H1 (cell line): ENCODE measurements at regions not wholly inside any gene's neighbourhood (a gene's known extent, or its start where the extent isn't known, plus 50 kb on each side); places are given as distances from the start of the nearest gene placed in this dataset.

ENCODE experiments used
- CTCF ChIA-PET: fragments of 300-600 bp; sonication (Branson Sonifier 250); formaldehyde crosslinking; loops from one replicate; lab custom pipeline; 2021; ENCODE audit not compliant: partially characterized antibody; lab: Charles Lee
- POLR2A ChIA-PET: fragments of 300-600 bp; sonication (Branson Sonifier 250); formaldehyde crosslinking; loops from one replicate; lab custom pipeline; 2021; ENCODE audit warnings: inconsistent platforms; ENCODE audit not compliant: partially characterized antibody; lab: Charles Lee
- DNase-seq, 2 experiments: peaks; one replicate each; pipeline versions ENCODE4 v3.0.0 to v3.0.0-alpha.2; 2010 to 2022; ENCODE audit warnings: low spot score in 2 of 2, low read depth in 1 of 2, mixed read lengths in 1 of 2
- FAIRE-seq: peaks from 2 replicates; lab custom pipeline; 2011; peaks lifted over from hg19 to GRCh38; lab: Jason Lieb, UNC
- H2AFZ ChIP-seq: 2 replicates; pipeline ENCODE4 v1.8.1; 2012; ENCODE audit warnings: low read length, inconsistent platforms
- H2AK5ac ChIP-seq: 2 replicates; pipeline ENCODE4 v1.6.1; 2013; ENCODE audit warnings: low read depth, low read length
- H2BK120ac ChIP-seq: replicated peaks from 2 replicates; pipeline ENCODE3; 2013; ENCODE audit warnings: low read depth, low read length, inconsistent platforms
- H2BK12ac ChIP-seq: 2 replicates; pipeline ENCODE4 v1.6.1; 2013; ENCODE audit warnings: low read depth, low read length
- H2BK15ac ChIP-seq: 2 replicates; pipeline ENCODE4 v1.6.1; 2013; ENCODE audit warnings: low read length
- H2BK20ac ChIP-seq: 2 replicates; pipeline ENCODE4 v1.6.1; 2013; ENCODE audit warnings: low read length
- H2BK5ac ChIP-seq: 2 replicates; pipeline ENCODE4 v1.6.1; 2013; ENCODE audit warnings: low read depth, low read length
- H3K14ac ChIP-seq: 2 replicates; pipeline ENCODE4 v1.6.1; 2013; ENCODE audit warnings: inconsistent platforms; ENCODE audit not compliant: insufficient read length
- H3K18ac ChIP-seq: 2 replicates; pipeline ENCODE4 v1.6.1; 2013; ENCODE audit warnings: low read length; ENCODE audit errors: extremely low read depth
- H3K23ac ChIP-seq: 2 replicates; pipeline ENCODE4 v1.6.1; 2013; ENCODE audit warnings: inconsistent platforms; ENCODE audit not compliant: insufficient read length
- H3K23me2 ChIP-seq: 2 replicates; pipeline ENCODE4 v1.6.1; 2013; ENCODE audit warnings: low read depth, low read length
- H3K27ac ChIP-seq: 2 replicates; pipeline ENCODE4 v1.6.1; 2011; ENCODE audit warnings: low read depth, low read length, inconsistent platforms
- H3K27me3 ChIP-seq, 4 experiments: replicated peaks in 1 of 4; 1 replicate in 1 of 4; 2 replicates in 3 of 4; pipeline versions ENCODE4 v1.6.1 to v1.8.1; 2011 to 2013; ENCODE audit warnings: low read length in 3 of 4, mild to moderate bottlenecking in 3 of 4, inconsistent platforms in 2 of 4, mixed read lengths in 2 of 4, moderate library complexity in 1 of 4; ENCODE audit not compliant: control insufficient read depth in 3 of 4, insufficient read depth in 3 of 4; ENCODE audit errors: extremely low read depth in 1 of 4
- H3K36me3 ChIP-seq, 4 experiments: 2 replicates each; pipeline versions ENCODE4 v1.6.1 to v1.8.1; 2011 to 2013; ENCODE audit warnings: mild to moderate bottlenecking in 4 of 4, low read length in 3 of 4, moderate library complexity in 2 of 4, control low read depth in 1 of 4, inconsistent platforms in 1 of 4; ENCODE audit not compliant: insufficient read depth in 4 of 4, control insufficient read depth in 2 of 4
- H3K4ac ChIP-seq: replicated peaks from 2 replicates; pipeline ENCODE3; 2013; ENCODE audit warnings: low read length, low read depth, mixed read lengths, inconsistent platforms; ENCODE audit not compliant: insufficient read length
- H3K4me1 ChIP-seq, 4 experiments: replicated peaks in 1 of 4; 1 replicate in 1 of 4; 2 replicates in 3 of 4; pipeline versions ENCODE4 v1.6.1 to v1.8.1; 2011 to 2013; ENCODE audit warnings: low read length in 3 of 4, inconsistent platforms in 2 of 4, mixed read lengths in 1 of 4; ENCODE audit not compliant: insufficient read depth in 4 of 4, control insufficient read depth in 3 of 4
- H3K4me2 ChIP-seq, 2 experiments: 2 replicates each; pipeline versions ENCODE4 v1.6.1 to v1.8.1; 2011 to 2013; ENCODE audit warnings: low read depth in 2 of 2, low read length in 2 of 2, control low read depth in 1 of 2, inconsistent platforms in 1 of 2, mild to moderate bottlenecking in 1 of 2; ENCODE audit not compliant: insufficient read depth in 1 of 2
- H3K4me3 ChIP-seq, 4 experiments: fragments of 200-600, 300-600 bp in 1 of 4; sonication (generic), shearing (Covaris generic), sonication (Bioruptor Twin) in 1 of 4; 2 replicates each; pipeline versions ENCODE4 v1.5.1 to v1.8.1; 2011 to 2016; ENCODE audit warnings: low read length in 4 of 4, low read depth in 3 of 4, control low read depth in 2 of 4, inconsistent platforms in 2 of 4, mild to moderate bottlenecking in 2 of 4, mixed read lengths in 1 of 4, moderate library complexity in 1 of 4; ENCODE audit not compliant: insufficient read depth in 2 of 4; ENCODE audit errors: extremely low read depth in 1 of 4
- H3K56ac ChIP-seq: replicated peaks from 2 replicates; pipeline ENCODE3; 2013; ENCODE audit warnings: low read depth, mild to moderate bottlenecking, mixed read lengths, low read length, inconsistent platforms; ENCODE audit not compliant: insufficient read length
- H3K79me1 ChIP-seq: 2 replicates; pipeline ENCODE4 v1.6.1; 2013; ENCODE audit warnings: low read depth, low read length, control low read depth
- H3K79me2 ChIP-seq, 2 experiments: 2 replicates each; pipeline versions ENCODE4 v1.6.1 to v1.8.1; 2012 to 2013; ENCODE audit warnings: low read length in 2 of 2, mild to moderate bottlenecking in 2 of 2, inconsistent platforms in 1 of 2; ENCODE audit not compliant: insufficient read depth in 2 of 2, control insufficient read depth in 1 of 2
- H3K9ac ChIP-seq, 4 experiments: replicated peaks in 1 of 4; 1 replicate in 1 of 4; 2 replicates in 3 of 4; pipeline versions ENCODE4 v1.6.1 to v1.8.1; 2011 to 2013; ENCODE audit warnings: low read depth in 3 of 4, low read length in 3 of 4, control low read depth in 2 of 4, mild to moderate bottlenecking in 2 of 4, moderate library complexity in 2 of 4, inconsistent platforms in 1 of 4; ENCODE audit errors: extremely low read depth in 1 of 4
- H3K9me3 ChIP-seq, 2 experiments: 2 replicates each; pipeline versions ENCODE4 v1.6.1 to v1.8.1; 2012 to 2013; ENCODE audit warnings: mild to moderate bottlenecking in 2 of 2, moderate library complexity in 2 of 2, control low read depth in 1 of 2, inconsistent platforms in 1 of 2, low read depth in 1 of 2, low read length in 1 of 2, mixed read lengths in 1 of 2; ENCODE audit not compliant: insufficient read depth in 2 of 2
- H4K20me1 ChIP-seq, 2 experiments: replicated peaks in 1 of 2; 2 replicates each; pipeline versions ENCODE3 to v1.8.1; 2011 to 2013; ENCODE audit warnings: inconsistent platforms in 2 of 2, low read length in 2 of 2, mild to moderate bottlenecking in 1 of 2; ENCODE audit not compliant: insufficient read depth in 2 of 2, control insufficient read depth in 1 of 2
- H4K5ac ChIP-seq: 2 replicates; pipeline ENCODE4 v1.6.1; 2013; ENCODE audit warnings: low read length, low read depth, mixed read lengths, inconsistent platforms; ENCODE audit not compliant: insufficient read length
- H4K8ac ChIP-seq: 2 replicates; pipeline ENCODE4 v1.8.0; 2013; ENCODE audit warnings: mild to moderate bottlenecking, moderate library complexity, low read length, inconsistent platforms; ENCODE audit not compliant: insufficient read depth; ENCODE audit errors: extremely low read depth
- H4K91ac ChIP-seq: replicated peaks from 2 replicates; pipeline ENCODE3; 2013; ENCODE audit warnings: low read length, mixed read lengths, inconsistent platforms; ENCODE audit not compliant: insufficient read length
- CBX5 ChIP-seq: fragments of 300-800, 300-1000 bp; sonication (generic); IDR thresholded peaks from 2 replicates; pipeline ENCODE4 v1.7.1; 2016; ENCODE audit warnings: antibody characterized with exemption, low read length, low read depth
- TF ChIP-seq, protein P1 (sequence below): IDR thresholded peaks from 2 replicates; pipeline ENCODE4 v1.6.1; 2012; ENCODE audit warnings: low read length, inconsistent platforms

DNA sequence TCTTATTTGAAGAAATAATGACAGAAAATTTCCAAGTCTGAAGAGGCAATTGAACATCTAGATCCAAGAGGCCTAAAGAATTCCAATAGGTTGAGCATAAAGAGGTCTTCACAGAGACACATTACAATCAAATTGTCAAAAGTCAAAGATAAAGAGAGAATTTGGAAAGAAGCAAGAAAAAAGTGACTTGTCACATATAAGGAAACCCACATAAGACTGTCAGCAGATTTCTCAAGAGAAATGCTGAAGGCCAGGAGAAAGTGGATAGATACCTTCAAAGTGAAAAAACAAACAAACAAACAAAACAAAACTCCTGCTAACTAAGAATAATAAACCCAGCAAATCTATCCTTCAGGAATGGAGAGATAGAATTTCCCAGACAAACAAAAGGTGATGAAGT, 118.1 kb upstream of the LGR5 start:
- no peak overlapping the region for H2BK120ac ChIP-seq
- no peaks in the 10 kb centered on the region for H3K79me2 ChIP-seq
- H2AFZ ChIP-seq: no peak overlapping the region
- H4K5ac ChIP-seq: no peak overlapping the region
- H2BK15ac ChIP-seq: no peak overlapping the region
- H3K4me2 ChIP-seq: no peak overlapping the region
- H4K8ac ChIP-seq: no peak overlapping the region
- no peaks in the 10 kb centered on the region for H3K4me1 ChIP-seq
- no peak overlapping the region for H3K14ac ChIP-seq
- TF ChIP-seq, protein P1, sequence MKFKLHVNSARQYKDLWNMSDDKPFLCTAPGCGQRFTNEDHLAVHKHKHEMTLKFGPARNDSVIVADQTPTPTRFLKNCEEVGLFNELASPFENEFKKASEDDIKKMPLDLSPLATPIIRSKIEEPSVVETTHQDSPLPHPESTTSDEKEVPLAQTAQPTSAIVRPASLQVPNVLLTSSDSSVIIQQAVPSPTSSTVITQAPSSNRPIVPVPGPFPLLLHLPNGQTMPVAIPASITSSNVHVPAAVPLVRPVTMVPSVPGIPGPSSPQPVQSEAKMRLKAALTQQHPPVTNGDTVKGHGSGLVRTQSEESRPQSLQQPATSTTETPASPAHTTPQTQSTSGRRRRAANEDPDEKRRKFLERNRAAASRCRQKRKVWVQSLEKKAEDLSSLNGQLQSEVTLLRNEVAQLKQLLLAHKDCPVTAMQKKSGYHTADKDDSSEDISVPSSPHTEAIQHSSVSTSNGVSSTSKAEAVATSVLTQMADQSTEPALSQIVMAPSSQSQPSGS: no peak
- TF ChIP-seq CBX5: 0 out of 2 replicates have a peak, but pooled peaks have one; percentile 54
- H3K79me1 ChIP-seq: no peaks in the 10 kb centered on the region
- no peak overlapping the region for H3K4ac ChIP-seq
- H2BK5ac ChIP-seq: no peak overlapping the region
- peaks cover 10 to 12% of the 10 kb centered on the region in 2 experiments; a peak in 2 of 4 replicates for H3K9me3 ChIP-seq
- no peak overlapping the region for H3K23ac ChIP-seq
- no peak overlapping the region for H2AK5ac ChIP-seq
- H3K27me3 ChIP-seq: no peaks in the 10 kb centered on the region
- H3K9ac ChIP-seq: no peak overlapping the region
- no peak overlapping the region for H3K27ac ChIP-seq
- DNase-seq (no peak), FAIRE-seq (no peak)
- H3K56ac ChIP-seq: no peak overlapping the region
- no peaks in the 10 kb centered on the region for H3K23me2 ChIP-seq
- no peaks in the 10 kb centered on the region for H4K20me1 ChIP-seq
- H4K91ac ChIP-seq: no peak overlapping the region
- no peak overlapping the region for H3K4me3 ChIP-seq
- no peak overlapping the region for H2BK12ac ChIP-seq
- no peak overlapping the region for H2BK20ac ChIP-seq
- peaks cover 0 to 2% (median 0%) of the 10 kb centered on the region in 4 experiments; a peak in 1 of 8 replicates for H3K36me3 ChIP-seq
- CTCF ChIA-PET: interaction anchor here (0.6 kb wide), 2 partner anchors 249 to 1008 kb away, joined by 3 to 4 read pairs; no protein-coding TSS in a partner anchor
- H3K18ac ChIP-seq: no peak overlapping the region
- POLR2A ChIA-PET: no interaction called here
